H1 (cell line): ENCODE measurements at regions not wholly inside any gene's neighbourhood (a gene's known extent, or its start where the extent isn't known, plus 50 kb on each side); places are given as distances from the start of the nearest gene placed in this dataset.

ENCODE experiments used
- CTCF ChIA-PET: fragments of 300-600 bp; sonication (Branson Sonifier 250); formaldehyde crosslinking; loops from one replicate; lab custom pipeline; 2021; ENCODE audit not compliant: partially characterized antibody; lab: Charles Lee
- POLR2A ChIA-PET: fragments of 300-600 bp; sonication (Branson Sonifier 250); formaldehyde crosslinking; loops from one replicate; lab custom pipeline; 2021; ENCODE audit warnings: inconsistent platforms; ENCODE audit not compliant: partially characterized antibody; lab: Charles Lee
- DNase-seq, 2 experiments: peaks; one replicate each; pipeline versions ENCODE4 v3.0.0 to v3.0.0-alpha.2; 2010 to 2022; ENCODE audit warnings: low spot score in 2 of 2, low read depth in 1 of 2, mixed read lengths in 1 of 2
- FAIRE-seq: peaks from 2 replicates; lab custom pipeline; 2011; peaks lifted over from hg19 to GRCh38; lab: Jason Lieb, UNC
- H2AFZ ChIP-seq: 2 replicates; pipeline ENCODE4 v1.8.1; 2012; ENCODE audit warnings: low read length, inconsistent platforms
- H2AK5ac ChIP-seq: 2 replicates; pipeline ENCODE4 v1.6.1; 2013; ENCODE audit warnings: low read depth, low read length
- H2BK120ac ChIP-seq: replicated peaks from 2 replicates; pipeline ENCODE3; 2013; ENCODE audit warnings: low read depth, low read length, inconsistent platforms
- H2BK12ac ChIP-seq: 2 replicates; pipeline ENCODE4 v1.6.1; 2013; ENCODE audit warnings: low read depth, low read length
- H2BK15ac ChIP-seq: 2 replicates; pipeline ENCODE4 v1.6.1; 2013; ENCODE audit warnings: low read length
- H2BK20ac ChIP-seq: 2 replicates; pipeline ENCODE4 v1.6.1; 2013; ENCODE audit warnings: low read length
- H2BK5ac ChIP-seq: 2 replicates; pipeline ENCODE4 v1.6.1; 2013; ENCODE audit warnings: low read depth, low read length
- H3K14ac ChIP-seq: 2 replicates; pipeline ENCODE4 v1.6.1; 2013; ENCODE audit warnings: inconsistent platforms; ENCODE audit not compliant: insufficient read length
- H3K18ac ChIP-seq: 2 replicates; pipeline ENCODE4 v1.6.1; 2013; ENCODE audit warnings: low read length; ENCODE audit errors: extremely low read depth
- H3K23ac ChIP-seq: 2 replicates; pipeline ENCODE4 v1.6.1; 2013; ENCODE audit warnings: inconsistent platforms; ENCODE audit not compliant: insufficient read length
- H3K23me2 ChIP-seq: 2 replicates; pipeline ENCODE4 v1.6.1; 2013; ENCODE audit warnings: low read depth, low read length
- H3K27ac ChIP-seq: 2 replicates; pipeline ENCODE4 v1.6.1; 2011; ENCODE audit warnings: low read depth, low read length, inconsistent platforms
- H3K27me3 ChIP-seq, 4 experiments: replicated peaks in 1 of 4; 1 replicate in 1 of 4; 2 replicates in 3 of 4; pipeline versions ENCODE4 v1.6.1 to v1.8.1; 2011 to 2013; ENCODE audit warnings: low read length in 3 of 4, mild to moderate bottlenecking in 3 of 4, inconsistent platforms in 2 of 4, mixed read lengths in 2 of 4, moderate library complexity in 1 of 4; ENCODE audit not compliant: control insufficient read depth in 3 of 4, insufficient read depth in 3 of 4; ENCODE audit errors: extremely low read depth in 1 of 4
- H3K36me3 ChIP-seq, 4 experiments: 2 replicates each; pipeline versions ENCODE4 v1.6.1 to v1.8.1; 2011 to 2013; ENCODE audit warnings: mild to moderate bottlenecking in 4 of 4, low read length in 3 of 4, moderate library complexity in 2 of 4, control low read depth in 1 of 4, inconsistent platforms in 1 of 4; ENCODE audit not compliant: insufficient read depth in 4 of 4, control insufficient read depth in 2 of 4
- H3K4ac ChIP-seq: replicated peaks from 2 replicates; pipeline ENCODE3; 2013; ENCODE audit warnings: low read length, low read depth, mixed read lengths, inconsistent platforms; ENCODE audit not compliant: insufficient read length
- H3K4me1 ChIP-seq, 4 experiments: replicated peaks in 1 of 4; 1 replicate in 1 of 4; 2 replicates in 3 of 4; pipeline versions ENCODE4 v1.6.1 to v1.8.1; 2011 to 2013; ENCODE audit warnings: low read length in 3 of 4, inconsistent platforms in 2 of 4, mixed read lengths in 1 of 4; ENCODE audit not compliant: insufficient read depth in 4 of 4, control insufficient read depth in 3 of 4
- H3K4me2 ChIP-seq, 2 experiments: 2 replicates each; pipeline versions ENCODE4 v1.6.1 to v1.8.1; 2011 to 2013; ENCODE audit warnings: low read depth in 2 of 2, low read length in 2 of 2, control low read depth in 1 of 2, inconsistent platforms in 1 of 2, mild to moderate bottlenecking in 1 of 2; ENCODE audit not compliant: insufficient read depth in 1 of 2
- H3K4me3 ChIP-seq, 4 experiments: fragments of 200-600, 300-600 bp in 1 of 4; sonication (generic), shearing (Covaris generic), sonication (Bioruptor Twin) in 1 of 4; 2 replicates each; pipeline versions ENCODE4 v1.5.1 to v1.8.1; 2011 to 2016; ENCODE audit warnings: low read length in 4 of 4, low read depth in 3 of 4, control low read depth in 2 of 4, inconsistent platforms in 2 of 4, mild to moderate bottlenecking in 2 of 4, mixed read lengths in 1 of 4, moderate library complexity in 1 of 4; ENCODE audit not compliant: insufficient read depth in 2 of 4; ENCODE audit errors: extremely low read depth in 1 of 4
- H3K56ac ChIP-seq: replicated peaks from 2 replicates; pipeline ENCODE3; 2013; ENCODE audit warnings: low read depth, mild to moderate bottlenecking, mixed read lengths, low read length, inconsistent platforms; ENCODE audit not compliant: insufficient read length
- H3K79me1 ChIP-seq: 2 replicates; pipeline ENCODE4 v1.6.1; 2013; ENCODE audit warnings: low read depth, low read length, control low read depth
- H3K79me2 ChIP-seq, 2 experiments: 2 replicates each; pipeline versions ENCODE4 v1.6.1 to v1.8.1; 2012 to 2013; ENCODE audit warnings: low read length in 2 of 2, mild to moderate bottlenecking in 2 of 2, inconsistent platforms in 1 of 2; ENCODE audit not compliant: insufficient read depth in 2 of 2, control insufficient read depth in 1 of 2
- H3K9ac ChIP-seq, 4 experiments: replicated peaks in 1 of 4; 1 replicate in 1 of 4; 2 replicates in 3 of 4; pipeline versions ENCODE4 v1.6.1 to v1.8.1; 2011 to 2013; ENCODE audit warnings: low read depth in 3 of 4, low read length in 3 of 4, control low read depth in 2 of 4, mild to moderate bottlenecking in 2 of 4, moderate library complexity in 2 of 4, inconsistent platforms in 1 of 4; ENCODE audit errors: extremely low read depth in 1 of 4
- H3K9me3 ChIP-seq, 2 experiments: 2 replicates each; pipeline versions ENCODE4 v1.6.1 to v1.8.1; 2012 to 2013; ENCODE audit warnings: mild to moderate bottlenecking in 2 of 2, moderate library complexity in 2 of 2, control low read depth in 1 of 2, inconsistent platforms in 1 of 2, low read depth in 1 of 2, low read length in 1 of 2, mixed read lengths in 1 of 2; ENCODE audit not compliant: insufficient read depth in 2 of 2
- H4K20me1 ChIP-seq, 2 experiments: replicated peaks in 1 of 2; 2 replicates each; pipeline versions ENCODE3 to v1.8.1; 2011 to 2013; ENCODE audit warnings: inconsistent platforms in 2 of 2, low read length in 2 of 2, mild to moderate bottlenecking in 1 of 2; ENCODE audit not compliant: insufficient read depth in 2 of 2, control insufficient read depth in 1 of 2
- H4K5ac ChIP-seq: 2 replicates; pipeline ENCODE4 v1.6.1; 2013; ENCODE audit warnings: low read length, low read depth, mixed read lengths, inconsistent platforms; ENCODE audit not compliant: insufficient read length
- H4K8ac ChIP-seq: 2 replicates; pipeline ENCODE4 v1.8.0; 2013; ENCODE audit warnings: mild to moderate bottlenecking, moderate library complexity, low read length, inconsistent platforms; ENCODE audit not compliant: insufficient read depth; ENCODE audit errors: extremely low read depth
- H4K91ac ChIP-seq: replicated peaks from 2 replicates; pipeline ENCODE3; 2013; ENCODE audit warnings: low read length, mixed read lengths, inconsistent platforms; ENCODE audit not compliant: insufficient read length
- CTCF ChIP-seq, 3 experiments: IDR thresholded peaks; 1 replicate in 2 of 3; 2 replicates in 1 of 3; pipeline versions ENCODE4 v1.5.1 to v1.6.1; 2011; ENCODE audit warnings: low read length in 3 of 3, mild to moderate bottlenecking in 3 of 3, inconsistent platforms in 2 of 3, low read depth in 1 of 3, moderate library complexity in 1 of 3; ENCODE audit not compliant: insufficient read depth in 1 of 3; ENCODE audit errors: control extremely low read depth in 1 of 3
- RAD21 ChIP-seq, 2 experiments: IDR thresholded peaks in 1 of 2; conservative IDR thresholded peaks in 1 of 2; 2 replicates each; pipeline ENCODE4 v1.6.1; 2011; ENCODE audit warnings: low read depth in 2 of 2, low read length in 2 of 2, improper control_type of control experiment in 1 of 2, inconsistent platforms in 1 of 2, mild to moderate bottlenecking in 1 of 2, moderate library complexity in 1 of 2
- SAP30 ChIP-seq: fragments of 300-600 bp; sonication (generic); IDR thresholded peaks from 2 replicates; pipeline ENCODE4 v1.7.1; 2012; ENCODE audit warnings: low read length, moderate library complexity, mild to moderate bottlenecking, inconsistent platforms; ENCODE audit not compliant: insufficient read depth, insufficient replicate concordance
- WGBS, 2 experiments: shearing (Covaris generic) in 1 of 2; methylation state at CpG; one replicate each; pipeline versions ENCODE4 v1.1.6 to v1.1.7; 2013 to 2015; ENCODE audit warnings: low lambda C conversion rate in 2 of 2, mixed read lengths in 2 of 2, inconsistent platforms in 1 of 2, low coverage in 1 of 2, missing lambda C conversion rate in 1 of 2; ENCODE audit not compliant: insufficient replicate concordance in 2 of 2, insufficient coverage in 1 of 2, insufficient read length in 1 of 2; ENCODE audit errors: extremely low coverage in 1 of 2, missing lambda C conversion rate in 1 of 2; 5-methylcytosine and 5-hydroxymethylcytosine counted together

- H3K4me3 ChIP-seq = no peak overlapping the region
- H3K23ac ChIP-seq = no peak overlapping the region
- H4K91ac ChIP-seq = no peak overlapping the region
- no peak overlapping the region for H3K4ac ChIP-seq
- no peak overlapping the region for H3K56ac ChIP-seq
- no peaks in the 10 kb centered on the region for H3K4me1 ChIP-seq
- H2AFZ ChIP-seq = no peak overlapping the region
- H2BK20ac ChIP-seq = no peak overlapping the region
- no peaks in the 10 kb centered on the region for H3K23me2 ChIP-seq
- 82% methylated on average over 3 of the region's 3 CpGs; no CpG with 5 or more reads in 1 of the 2 experiments for WGBS, 2 experiments
- no peaks in the 10 kb centered on the region for H3K79me1 ChIP-seq
- no peak overlapping the region for H2AK5ac ChIP-seq
- CTCF ChIA-PET = interaction anchor here (0.8 to 2.3 kb wide), 5 partner anchors 8 to 79 kb away, joined by 3 to 11 read pairs (median 5); no protein-coding TSS in a partner anchor
- TF ChIP-seq RAD21 (IDR thresholded peaks at IDR 0.05 in 1 of 2, conservative IDR thresholded peaks at IDR 0.05 in 1 of 2; ENCODE audit: low read depth in 2 of 2, low read length in 2 of 2) = peak; percentile 54 to 64; a peak in 3 of 4 replicates
- no peak for TF ChIP-seq SAP30
- TF ChIP-seq CTCF (IDR thresholded peaks at IDR 0.05; ENCODE audit: control extremely low read depth in 1 of 3, insufficient read depth in 1 of 3, low read depth in 1 of 3, low read length in 3 of 3) = peak in 2 of 3 experiments; percentile 13 to 57; a peak in 2 of 4 replicates
- FAIRE-seq = no peak
- no peak overlapping the region for H3K9ac ChIP-seq
- H3K9me3 ChIP-seq = 0 out of 4 replicates have a peak, but pooled peaks cover 0 to 7% of the 10 kb centered on the region in 2 experiments
- no peaks in the 10 kb centered on the region for H3K79me2 ChIP-seq
- H4K20me1 ChIP-seq = no peaks in the 10 kb centered on the region
- H3K4me2 ChIP-seq = no peak overlapping the region
- no peak overlapping the region for H2BK12ac ChIP-seq
- POLR2A ChIA-PET = no interaction called here
- no peak overlapping the region for H4K8ac ChIP-seq
- no peak overlapping the region for H2BK15ac ChIP-seq
- no peak overlapping the region for H4K5ac ChIP-seq
- no peak overlapping the region for H2BK120ac ChIP-seq
- H3K27ac ChIP-seq = no peak overlapping the region
- no peak for DNase-seq
- no peak overlapping the region for H3K14ac ChIP-seq
- H3K27me3 ChIP-seq = no peaks in the 10 kb centered on the region
- H3K18ac ChIP-seq = no peak overlapping the region
- no peaks in the 10 kb centered on the region for H3K36me3 ChIP-seq
- no peak overlapping the region for H2BK5ac ChIP-seq
These were observed 134.7 kb downstream of the ARL5B start for GRCh38 chr10:18793951-18794350.
